Lower leg skin (tissue), 4 donors: ENCODE measurements at regions not wholly inside any gene's neighbourhood (a gene's known extent, or its start where the extent isn't known, plus 50 kb on each side); places are given as distances from the start of the nearest gene placed in this dataset.
A peak's percentile ranks its signal among the peaks of the same experiment; 100 is the strongest.

ENCODE experiments used
- DNase-seq, 2 donors: peaks; one replicate each; pipeline ENCODE4 v3.0.0-alpha.2; 2019; ENCODE audit warnings: low spot score in 2 of 2
- H3K4me3 ChIP-seq: fragments of 200-600 bp; sonication (generic); 2 replicates; pipeline ENCODE4 v1.5.1; 2017; ENCODE audit warnings: mild to moderate bottlenecking, low read depth; ENCODE audit not compliant: poor library complexity, severe bottlenecking
- POLR2A ChIP-seq, 2 donors: fragments of 450-650 bp; IDR thresholded peaks; one replicate each; pipeline ENCODE4 v1.6.1; 2016 to 2017; ENCODE audit warnings: antibody characterized with exemption in 2 of 2, mild to moderate bottlenecking in 1 of 2, moderate library complexity in 1 of 2
- WGBS, 2 donors: methylation state at CpG; one replicate each; pipeline ENCODE4 v1.1.5; 2018; 5-methylcytosine and 5-hydroxymethylcytosine counted together
- intact Hi-C: fragments of 100-400 bp; cut with DNase I; formaldehyde crosslinking; loops from one replicate; pipeline ENCODE4 v1.15.0; 2023; ENCODE audit warnings: low total_unique reads
- TF ChIP-seq, protein P1 (sequence below), 3 donors: fragments of 450-650 bp; IDR thresholded peaks; one replicate each; pipeline ENCODE4 v1.5.1; 2016; ENCODE audit warnings: antibody characterized with exemption in 3 of 3, mild to moderate bottlenecking in 3 of 3, moderate library complexity in 2 of 3

DNA sequence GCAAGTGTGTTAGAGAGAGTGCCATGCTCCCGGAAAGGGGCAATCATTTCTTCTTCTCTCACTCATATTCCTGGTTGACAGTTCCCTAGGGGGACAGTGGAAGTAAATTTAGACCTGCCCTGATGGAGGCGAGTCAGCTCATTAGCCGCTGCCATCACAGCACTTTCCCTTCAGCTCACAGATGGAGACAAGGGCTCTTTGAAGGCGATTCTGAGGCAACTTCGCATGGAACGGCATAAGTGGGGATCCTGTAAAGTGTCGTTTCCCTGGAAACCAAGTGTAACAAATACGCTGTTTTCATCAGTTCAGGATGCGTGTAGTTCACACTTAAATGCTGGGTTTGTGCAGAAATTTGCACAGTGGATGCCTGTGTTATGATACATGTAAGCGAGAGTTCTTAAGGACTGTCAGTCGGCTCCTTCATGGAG, 114.5 kb upstream of the TMPRSS15 start:
- DNase-seq, result no peak
- TF ChIP-seq, protein P1, sequence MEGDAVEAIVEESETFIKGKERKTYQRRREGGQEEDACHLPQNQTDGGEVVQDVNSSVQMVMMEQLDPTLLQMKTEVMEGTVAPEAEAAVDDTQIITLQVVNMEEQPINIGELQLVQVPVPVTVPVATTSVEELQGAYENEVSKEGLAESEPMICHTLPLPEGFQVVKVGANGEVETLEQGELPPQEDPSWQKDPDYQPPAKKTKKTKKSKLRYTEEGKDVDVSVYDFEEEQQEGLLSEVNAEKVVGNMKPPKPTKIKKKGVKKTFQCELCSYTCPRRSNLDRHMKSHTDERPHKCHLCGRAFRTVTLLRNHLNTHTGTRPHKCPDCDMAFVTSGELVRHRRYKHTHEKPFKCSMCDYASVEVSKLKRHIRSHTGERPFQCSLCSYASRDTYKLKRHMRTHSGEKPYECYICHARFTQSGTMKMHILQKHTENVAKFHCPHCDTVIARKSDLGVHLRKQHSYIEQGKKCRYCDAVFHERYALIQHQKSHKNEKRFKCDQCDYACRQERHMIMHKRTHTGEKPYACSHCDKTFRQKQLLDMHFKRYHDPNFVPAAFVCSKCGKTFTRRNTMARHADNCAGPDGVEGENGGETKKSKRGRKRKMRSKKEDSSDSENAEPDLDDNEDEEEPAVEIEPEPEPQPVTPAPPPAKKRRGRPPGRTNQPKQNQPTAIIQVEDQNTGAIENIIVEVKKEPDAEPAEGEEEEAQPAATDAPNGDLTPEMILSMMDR (IDR thresholded peaks at IDR 0.05), result no peak
- no peak for TF ChIP-seq POLR2A (IDR thresholded peaks at IDR 0.05)
- 74 to 78% methylated on average over 11 of the region's 11 CpGs for WGBS, 2 donors
- no peak overlapping the region for H3K4me3 ChIP-seq
- intact Hi-C loops, result no loop called here

DNA sequence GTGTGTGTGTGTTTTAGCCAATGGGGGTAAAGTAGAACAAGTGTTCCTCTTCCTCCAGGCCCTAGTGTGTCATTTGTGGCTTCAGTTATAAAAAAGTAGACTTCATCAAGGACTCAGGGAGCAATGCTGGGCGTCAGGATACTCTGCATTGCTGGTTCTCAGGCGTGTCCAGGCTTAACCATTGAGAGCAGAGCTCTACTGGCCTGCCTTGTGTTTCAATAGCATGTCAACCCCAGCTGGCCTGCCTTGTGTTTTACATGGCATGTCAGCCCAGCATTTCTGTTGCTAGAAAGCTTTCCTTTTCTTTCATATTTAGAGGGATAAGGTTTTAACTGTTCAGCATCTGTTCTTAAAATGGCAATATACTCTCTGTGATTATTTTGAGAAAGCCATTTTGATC, 117.6 kb upstream of the TMPRSS15 start:
- DNase-seq, result peak in 1 of 2 donors; percentile 65
- intact Hi-C loops, result no loop called here

DNA sequence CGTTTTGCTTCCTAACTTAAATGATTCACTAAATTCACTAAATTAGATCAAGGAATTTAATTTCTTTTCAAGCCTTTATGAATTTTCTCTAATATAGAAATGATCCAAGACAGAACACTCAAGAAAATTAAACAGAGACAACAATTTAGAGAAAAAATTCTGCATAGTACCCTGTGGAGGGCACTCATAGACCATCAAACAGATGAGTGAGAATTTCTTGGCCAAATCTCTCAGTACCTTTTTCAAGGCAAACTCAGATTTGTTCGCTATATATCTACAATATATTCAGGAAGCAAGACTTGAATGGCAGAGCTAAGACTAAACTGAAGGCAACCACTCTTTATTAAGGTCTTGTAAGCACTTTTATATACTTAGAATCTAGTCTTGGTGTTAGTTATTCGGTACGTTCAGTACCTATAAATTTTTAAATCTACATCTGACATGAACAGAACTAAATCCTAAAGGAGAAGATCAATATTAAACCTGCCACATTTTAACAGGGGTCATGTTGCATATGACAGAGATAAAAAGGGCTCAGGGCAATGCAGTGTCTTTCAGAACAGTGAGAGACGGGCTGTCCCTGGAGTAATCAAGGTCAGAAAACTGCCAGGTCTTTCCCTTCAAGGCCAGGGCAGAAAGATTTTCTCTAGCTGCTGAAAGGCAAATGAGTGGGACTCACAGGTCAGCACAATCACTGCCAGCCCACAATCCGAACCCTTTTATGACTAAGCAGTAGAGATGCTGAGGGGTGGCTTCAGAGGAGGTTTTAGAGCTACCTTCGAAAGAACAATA, 118.8 kb upstream of the TMPRSS15 start:
- intact Hi-C loops, result no loop called here
- no peak overlapping the region for H3K4me3 ChIP-seq
- WGBS, 2 donors, result 68 to 73% methylated on average over 7 of the region's 7 CpGs
- TF ChIP-seq, protein P1 (IDR thresholded peaks at IDR 0.05), result no peak
- no peak for TF ChIP-seq POLR2A (IDR thresholded peaks at IDR 0.05)
- no peak for DNase-seq

More for the DNA sequence above, 117.6 kb upstream of the TMPRSS15 start:
- TF ChIP-seq, protein P1 (IDR thresholded peaks at IDR 0.05), result no peak
- TF ChIP-seq POLR2A (IDR thresholded peaks at IDR 0.05), result no peak
- 13 to 48% methylated on average over 2 of the region's 2 CpGs for WGBS, 2 donors
- H3K4me3 ChIP-seq, result no peak overlapping the region

DNA sequence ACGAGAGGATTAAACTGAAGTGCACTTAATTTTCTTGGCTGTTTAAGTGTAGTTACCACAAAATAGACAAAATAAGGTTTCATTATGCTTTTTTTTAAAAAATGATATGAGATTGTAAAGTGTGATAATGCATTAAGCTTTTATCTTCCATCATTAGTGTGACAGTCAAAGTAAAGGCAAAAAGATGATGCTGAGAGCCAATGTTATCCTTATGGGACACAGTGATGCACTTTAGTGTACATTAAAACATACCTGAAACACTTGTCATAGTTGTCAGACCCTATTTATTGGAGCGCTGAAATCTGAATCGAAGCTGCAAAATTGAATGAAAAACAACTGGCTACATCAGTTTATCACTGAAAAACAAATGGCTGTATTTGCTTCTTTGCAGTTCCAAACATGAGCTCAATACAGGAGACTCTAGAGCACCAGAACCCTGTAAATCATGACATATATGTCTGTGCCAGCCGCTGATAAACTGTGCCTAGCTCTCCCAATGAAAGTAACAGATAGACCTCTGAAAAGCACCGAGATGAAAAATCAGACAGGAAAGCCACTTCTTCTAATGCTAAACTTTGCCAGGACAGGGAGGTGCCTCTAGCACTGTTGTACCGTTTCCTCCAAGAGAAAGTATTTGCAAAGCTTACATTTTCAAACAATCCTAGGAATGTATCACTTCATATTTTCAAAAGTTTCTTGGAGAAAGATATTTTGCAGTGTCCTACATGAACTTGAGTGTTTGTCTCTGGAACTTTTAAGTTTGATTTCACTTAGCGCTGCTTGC, 120.7 kb upstream of the TMPRSS15 start:
- DNase-seq, result no peak
- intact Hi-C loops, result no loop called here
- no peak overlapping the region for H3K4me3 ChIP-seq
- no peak for TF ChIP-seq POLR2A (IDR thresholded peaks at IDR 0.05)
- TF ChIP-seq, protein P1 (IDR thresholded peaks at IDR 0.05), result no peak
- 46 to 57% methylated on average over 7 of the region's 7 CpGs for WGBS, 2 donors

DNA sequence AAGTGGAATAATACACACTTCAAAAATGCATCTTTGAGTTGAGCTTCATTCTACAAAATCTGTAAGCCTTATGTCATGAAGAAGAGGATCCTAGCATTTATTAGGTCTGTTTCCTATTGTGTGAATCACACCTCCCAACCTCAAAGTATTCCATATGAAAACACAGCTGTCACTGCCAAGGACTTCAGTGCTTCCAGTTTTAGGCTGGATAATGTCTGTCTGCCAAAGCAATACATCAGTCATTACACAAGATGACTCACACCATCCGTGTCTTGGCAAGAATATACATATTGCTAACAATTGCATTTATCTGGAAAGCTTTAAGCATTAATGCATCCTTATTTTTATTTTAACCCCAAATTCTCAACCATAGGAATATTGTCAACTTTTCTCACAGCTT, 125.7 kb upstream of the TMPRSS15 start:
- intact Hi-C loops, result no loop called here
- no peak for DNase-seq
- 12 to 14% methylated on average over 1 of the region's 1 CpG for WGBS, 2 donors
- no peak for TF ChIP-seq POLR2A (IDR thresholded peaks at IDR 0.05)
- TF ChIP-seq, protein P1 (IDR thresholded peaks at IDR 0.05), result no peak
- no peak overlapping the region for H3K4me3 ChIP-seq
